Mammary epithelial cell (primary cell): ENCODE measurements at regions not wholly inside any gene's neighbourhood (a gene's known extent, or its start where the extent isn't known, plus 50 kb on each side); places are given as distances from the start of the nearest gene placed in this dataset.

Source experiments
- CTCF ChIP-seq, 2 donors: IDR thresholded peaks in 1 of 2; conservative IDR thresholded peaks in 1 of 2; 2 replicates each; pipeline ENCODE4 v1.5.1; 2011 to 2012; ENCODE audit warnings: inconsistent platforms in 2 of 2, low read length in 2 of 2, mild to moderate bottlenecking in 2 of 2, control low read depth in 1 of 2, low read depth in 1 of 2; ENCODE audit not compliant: insufficient read depth in 1 of 2; ENCODE audit errors: extremely low read depth in 1 of 2
- EZH2 ChIP-seq: IDR thresholded peaks from 2 replicates; pipeline ENCODE4 v1.6.1; 2012; ENCODE audit warnings: low read length, inconsistent platforms, borderline replicate concordance

GRCh38 chr13:28597641-28598040 lies 61.3 kb upstream of the POMP start:
- TF ChIP-seq CTCF (conservative IDR thresholded peaks at IDR 0.05 in 1 of 2, IDR thresholded peaks at IDR 0.05 in 1 of 2; ENCODE audit: extremely low read depth in 1 of 2, insufficient read depth in 1 of 2, low read depth in 1 of 2, low read length in 2 of 2) (no peak), EZH2 (no peak)
